ENCODE measurements at regions not wholly inside any gene's neighbourhood (a gene's known extent, or its start where the extent isn't known, plus 50 kb on each side); places are given as distances from the start of the nearest gene placed in this dataset.

DNA sequence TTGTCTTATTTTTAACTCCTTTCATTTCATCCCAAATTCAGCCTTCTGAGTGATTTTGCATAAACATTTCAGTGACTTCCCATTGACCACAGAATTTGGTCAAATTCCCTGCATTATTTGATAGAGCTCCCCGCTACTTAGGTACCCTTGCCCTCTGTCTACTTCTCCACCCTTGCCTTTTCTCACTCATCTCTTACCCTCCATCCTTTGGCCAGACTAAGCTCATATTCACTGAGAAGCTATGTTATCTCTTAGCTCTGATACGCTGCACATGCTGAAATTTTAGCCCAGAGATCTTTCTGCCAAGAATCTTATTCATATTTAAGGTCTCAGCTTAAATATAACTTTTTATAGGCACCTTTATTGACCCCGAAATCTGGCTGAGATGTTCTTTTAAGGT is 1031.9 kb downstream of the ADGRL3 start:
- H3K27ac Mint-ChIP-seq: no peak overlapping the region
- WGBS, 2 experiments (ENCODE audit: insufficient coverage in 1 of 2, insufficient read length in 1 of 2): 88 to 100% methylated on average over 1 to 3 of the region's 3 CpGs

DNA sequence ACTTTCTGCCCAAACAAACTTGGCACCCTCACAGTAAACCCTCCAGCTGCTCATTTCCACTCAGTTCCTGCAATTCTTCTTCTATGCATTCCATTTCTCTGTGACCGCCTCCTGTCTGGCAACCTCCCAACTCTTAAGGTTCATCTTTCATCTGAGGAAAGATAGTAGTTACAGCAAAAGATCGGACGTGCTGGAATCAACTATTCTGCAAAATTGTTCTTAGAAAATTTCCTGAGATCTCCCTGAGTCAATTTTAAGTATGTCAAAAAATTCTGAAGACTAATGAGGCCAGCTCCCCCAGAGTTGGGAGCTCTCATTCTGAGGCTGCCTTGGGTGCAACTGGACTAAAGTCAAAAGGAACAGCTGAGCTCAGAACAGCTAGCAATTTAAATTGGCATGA is 1026.0 kb downstream of the ADGRL3 start:
- Mint-ChIP-seq H3K27ac (no peak overlapping the region), H3K36me3 (ENCODE audit: low read depth) (no peaks in the 10 kb centered on the region), H3K4me3 (no peak overlapping the region), H3K9me3 (no peaks in the 10 kb centered on the region), H3K4me1 (no peaks in the 10 kb centered on the region), H3K27me3 (ENCODE audit: insufficient read depth) (no peaks in the 10 kb centered on the region)
- Histone ChIP-seq H3K9ac (ENCODE audit: extremely low read depth, low read length, poor library complexity, severe bottlenecking) (no peak overlapping the region), H3K36me3 (ENCODE audit: control insufficient read depth, insufficient read depth, low read length) (no peaks in the 10 kb centered on the region), H3K4me3 (ENCODE audit: low read length) (no peak overlapping the region), H3K27ac (ENCODE audit: low read depth, low read length) (no peak overlapping the region), H3K27me3 (ENCODE audit: control insufficient read depth, insufficient read depth, low read length, poor library complexity, severe bottlenecking) (no peaks in the 10 kb centered on the region), H3K9me3 (ENCODE audit: control insufficient read depth, low read length) (no peaks in the 10 kb centered on the region), H3K4me1 (ENCODE audit: control insufficient read depth, insufficient read depth, low read length) (no peaks in the 10 kb centered on the region)
- 89 to 97% methylated on average over 3 of the region's 3 CpGs for WGBS, 2 experiments (ENCODE audit: insufficient coverage in 1 of 2, insufficient read length in 1 of 2)
- TF ChIP-seq, protein P1, sequence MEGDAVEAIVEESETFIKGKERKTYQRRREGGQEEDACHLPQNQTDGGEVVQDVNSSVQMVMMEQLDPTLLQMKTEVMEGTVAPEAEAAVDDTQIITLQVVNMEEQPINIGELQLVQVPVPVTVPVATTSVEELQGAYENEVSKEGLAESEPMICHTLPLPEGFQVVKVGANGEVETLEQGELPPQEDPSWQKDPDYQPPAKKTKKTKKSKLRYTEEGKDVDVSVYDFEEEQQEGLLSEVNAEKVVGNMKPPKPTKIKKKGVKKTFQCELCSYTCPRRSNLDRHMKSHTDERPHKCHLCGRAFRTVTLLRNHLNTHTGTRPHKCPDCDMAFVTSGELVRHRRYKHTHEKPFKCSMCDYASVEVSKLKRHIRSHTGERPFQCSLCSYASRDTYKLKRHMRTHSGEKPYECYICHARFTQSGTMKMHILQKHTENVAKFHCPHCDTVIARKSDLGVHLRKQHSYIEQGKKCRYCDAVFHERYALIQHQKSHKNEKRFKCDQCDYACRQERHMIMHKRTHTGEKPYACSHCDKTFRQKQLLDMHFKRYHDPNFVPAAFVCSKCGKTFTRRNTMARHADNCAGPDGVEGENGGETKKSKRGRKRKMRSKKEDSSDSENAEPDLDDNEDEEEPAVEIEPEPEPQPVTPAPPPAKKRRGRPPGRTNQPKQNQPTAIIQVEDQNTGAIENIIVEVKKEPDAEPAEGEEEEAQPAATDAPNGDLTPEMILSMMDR (conservative IDR thresholded peaks at IDR 0.05): no peak
- DNase-seq: no peak

More for the DNA sequence above, 1031.9 kb downstream of the ADGRL3 start:
- DNase-seq: no peak
- no peaks in the 10 kb centered on the region for H3K4me1 Mint-ChIP-seq
- Histone ChIP-seq H3K36me3 (ENCODE audit: control insufficient read depth, insufficient read depth, low read length) (no peaks in the 10 kb centered on the region), H3K27ac (ENCODE audit: low read depth, low read length) (no peak overlapping the region), H3K9ac (ENCODE audit: extremely low read depth, low read length, poor library complexity, severe bottlenecking) (no peak overlapping the region), H3K9me3 (ENCODE audit: control insufficient read depth, low read length) (no peaks in the 10 kb centered on the region), H3K4me1 (ENCODE audit: control insufficient read depth, insufficient read depth, low read length) (no peaks in the 10 kb centered on the region), H3K27me3 (ENCODE audit: control insufficient read depth, insufficient read depth, low read length, poor library complexity, severe bottlenecking) (no peaks in the 10 kb centered on the region), H3K4me3 (ENCODE audit: low read length) (no peak overlapping the region)
- no peaks in the 10 kb centered on the region for H3K36me3 Mint-ChIP-seq (ENCODE audit: low read depth)
- H3K9me3 Mint-ChIP-seq: no peaks in the 10 kb centered on the region
- H3K4me3 Mint-ChIP-seq: no peak overlapping the region
- H3K27me3 Mint-ChIP-seq (ENCODE audit: insufficient read depth): no peaks in the 10 kb centered on the region
- TF ChIP-seq, protein P1 (conservative IDR thresholded peaks at IDR 0.05): no peak

DNA sequence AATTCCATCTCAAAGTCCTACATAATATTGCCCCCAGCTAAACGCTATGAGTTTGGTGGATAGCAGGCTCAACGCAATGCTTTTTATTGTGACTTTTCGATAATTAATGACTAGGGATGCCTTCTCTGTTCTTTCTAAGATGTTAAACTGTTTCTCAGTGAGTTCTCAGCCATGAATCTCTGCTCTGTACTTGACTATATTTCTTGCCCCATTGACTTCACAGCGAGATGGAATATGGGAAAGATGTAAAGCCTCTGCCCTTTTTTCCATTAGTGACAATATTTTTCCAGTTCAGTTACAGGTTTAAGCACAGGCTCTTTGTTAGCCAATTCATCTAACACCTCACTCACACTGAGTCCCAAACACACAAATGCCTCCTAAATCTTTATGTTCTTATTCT is 1022.0 kb downstream of the ADGRL3 start:
- no peaks in the 10 kb centered on the region for H3K9me3 ChIP-seq (ENCODE audit: control insufficient read depth, low read length)

More for the DNA sequence above, 1022.0 kb downstream of the ADGRL3 start:
- no peak overlapping the region for H3K4me3 Mint-ChIP-seq
- H3K27ac Mint-ChIP-seq: no peak overlapping the region
- DNase-seq: no peak
- H3K4me1 ChIP-seq (ENCODE audit: control insufficient read depth, insufficient read depth, low read length): no peaks in the 10 kb centered on the region
- no peaks in the 10 kb centered on the region for H3K9me3 Mint-ChIP-seq
- TF ChIP-seq, protein P1 (conservative IDR thresholded peaks at IDR 0.05): no peak
- no peaks in the 10 kb centered on the region for H3K27me3 Mint-ChIP-seq (ENCODE audit: insufficient read depth)
- no peaks in the 10 kb centered on the region for H3K4me1 Mint-ChIP-seq
- H3K27ac ChIP-seq (ENCODE audit: low read depth, low read length): no peak overlapping the region
- no peaks in the 10 kb centered on the region for H3K36me3 Mint-ChIP-seq (ENCODE audit: low read depth)
- H3K4me3 ChIP-seq (ENCODE audit: low read length): no peak overlapping the region
- no peaks in the 10 kb centered on the region for H3K27me3 ChIP-seq (ENCODE audit: control insufficient read depth, insufficient read depth, low read length, poor library complexity, severe bottlenecking)
- WGBS, 2 experiments (ENCODE audit: insufficient coverage in 1 of 2, insufficient read length in 1 of 2): 90% methylated on average over 2 to 4 of the region's 4 CpGs
- no peaks in the 10 kb centered on the region for H3K36me3 ChIP-seq (ENCODE audit: control insufficient read depth, insufficient read depth, low read length)
- H3K9ac ChIP-seq (ENCODE audit: extremely low read depth, low read length, poor library complexity, severe bottlenecking): no peak overlapping the region
